Neutrophil (primary cell): ENCODE measurements at regions not wholly inside any gene's neighbourhood (a gene's known extent, or its start where the extent isn't known, plus 50 kb on each side); places are given as distances from the start of the nearest gene placed in this dataset.

Source experiments
- H3K27ac ChIP-seq: fragments of 200-600 bp; sonication (generic); 2 replicates; pipeline ENCODE4 v1.5.1; 2016; ENCODE audit warnings: mild to moderate bottlenecking, moderate library complexity
- H3K27me3 ChIP-seq: fragments of 200-600 bp; sonication (generic); 2 replicates; pipeline ENCODE4 v1.6.0; 2016; ENCODE audit warnings: mild to moderate bottlenecking
- H3K36me3 ChIP-seq: fragments of 200-600 bp; sonication (generic); 2 replicates; pipeline ENCODE4 v1.5.1; 2017
- H3K4me1 ChIP-seq, 2 experiments: fragments of 200-600 bp in 1 of 2; sonication (generic) in 1 of 2; 1 replicate in 1 of 2; 2 replicates in 1 of 2; pipeline versions ENCODE4 v1.5.1 to v1.6.1; 2013 to 2016; ENCODE audit warnings: low read depth in 1 of 2, low read length in 1 of 2, mild to moderate bottlenecking in 1 of 2, moderate library complexity in 1 of 2; ENCODE audit not compliant: control insufficient read depth in 1 of 2, insufficient read depth in 1 of 2
- H3K4me3 ChIP-seq, 2 experiments: fragments of 200-600 bp in 1 of 2; sonication (generic) in 1 of 2; 1 replicate in 1 of 2; 2 replicates in 1 of 2; pipeline ENCODE4 v1.5.1; 2013 to 2016; ENCODE audit warnings: low read depth in 1 of 2, low read length in 1 of 2, mild to moderate bottlenecking in 1 of 2, moderate library complexity in 1 of 2
- H3K9me3 ChIP-seq: fragments of 200-600 bp; sonication (generic); 2 replicates; pipeline ENCODE4 v1.5.1; 2016
- CTCF ChIP-seq: fragments of 200-600 bp; sonication (generic); IDR thresholded peaks from 2 replicates; pipeline ENCODE4 v1.5.1; 2016; ENCODE audit warnings: antibody characterized with exemption

- Histone ChIP-seq H3K27me3 (no peaks in the 10 kb centered on the region), H3K4me3 (no peak overlapping the region), H3K9me3 (no peaks in the 10 kb centered on the region), H3K36me3 (no peaks in the 10 kb centered on the region), H3K4me1 (no peaks in the 10 kb centered on the region), H3K27ac (no peak overlapping the region)
- no peak for TF ChIP-seq CTCF
Observed at GRCh38 chr16:65413861-65414260, 292.0 kb upstream of the CDH11 start.

GRCh38 chr16:65410801-65411200, 288.9 kb upstream of the CDH11 start:
- H3K4me1 ChIP-seq: no peaks in the 10 kb centered on the region
- H3K9me3 ChIP-seq: no peaks in the 10 kb centered on the region
- TF ChIP-seq CTCF: no peak
- H3K27ac ChIP-seq: no peak overlapping the region
- no peak overlapping the region for H3K4me3 ChIP-seq
- H3K36me3 ChIP-seq: no peaks in the 10 kb centered on the region
- no peaks in the 10 kb centered on the region for H3K27me3 ChIP-seq

GRCh38 chr16:65409510-65409909, 287.6 kb upstream of the CDH11 start:
- no peak for TF ChIP-seq CTCF
- no peak overlapping the region for H3K27ac ChIP-seq
- no peak overlapping the region for H3K4me3 ChIP-seq
- no peaks in the 10 kb centered on the region for H3K9me3 ChIP-seq
- no peaks in the 10 kb centered on the region for H3K27me3 ChIP-seq
- H3K36me3 ChIP-seq: no peaks in the 10 kb centered on the region
- H3K4me1 ChIP-seq: no peaks in the 10 kb centered on the region

- no peaks in the 10 kb centered on the region for H3K36me3 ChIP-seq
- H3K4me1 ChIP-seq: no peaks in the 10 kb centered on the region
- H3K27me3 ChIP-seq: no peaks in the 10 kb centered on the region
- no peaks in the 10 kb centered on the region for H3K9me3 ChIP-seq
- no peak overlapping the region for H3K27ac ChIP-seq
- no peak for TF ChIP-seq CTCF
- no peak overlapping the region for H3K4me3 ChIP-seq
Observed at GRCh38 chr16:65406933-65407332, 285.1 kb upstream of the CDH11 start.

GRCh38 chr16:65406116-65406515, 284.3 kb upstream of the CDH11 start:
- Histone ChIP-seq H3K4me3 (no peak overlapping the region), H3K27ac (peak overlapping the region; percentile 65), H3K4me1 (no peaks in the 10 kb centered on the region), H3K36me3 (no peaks in the 10 kb centered on the region), H3K27me3 (no peaks in the 10 kb centered on the region), H3K9me3 (no peaks in the 10 kb centered on the region)
- no peak for TF ChIP-seq CTCF

GRCh38 chr16:65394281-65394680, 272.4 kb upstream of the CDH11 start:
- no peaks in the 10 kb centered on the region for H3K36me3 ChIP-seq
- H3K4me1 ChIP-seq: no peaks in the 10 kb centered on the region
- no peaks in the 10 kb centered on the region for H3K27me3 ChIP-seq
- no peak for TF ChIP-seq CTCF
- H3K9me3 ChIP-seq: no peaks in the 10 kb centered on the region
- no peak overlapping the region for H3K4me3 ChIP-seq
- H3K27ac ChIP-seq: no peak overlapping the region
